ENCODE measurements at regions not wholly inside any gene's neighbourhood (a gene's known extent, or its start where the extent isn't known, plus 50 kb on each side); places are given as distances from the start of the nearest gene placed in this dataset.

DNA sequence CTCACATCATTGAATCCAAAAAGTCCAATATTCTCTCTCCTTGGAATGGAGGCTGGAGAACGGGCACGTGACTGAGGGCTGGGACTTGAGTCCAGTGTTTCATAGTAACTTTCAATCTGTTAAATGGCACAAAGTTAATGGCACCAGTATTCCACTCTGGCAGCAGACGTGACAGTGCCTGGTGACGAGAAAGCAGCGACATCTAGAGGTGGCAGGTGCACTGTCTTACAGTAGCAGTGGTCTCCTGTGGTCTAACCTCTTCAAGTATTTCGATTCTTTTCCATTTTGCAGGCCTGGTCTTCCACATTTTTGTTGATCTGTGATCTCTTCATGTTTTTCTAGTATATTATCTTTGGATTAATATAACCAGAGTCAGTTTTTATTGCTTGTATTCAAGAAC is 107.1 kb downstream of the OXSM start:
- DNase-seq (ENCODE audit: low read depth) = no peak
- TF ChIP-seq, protein P1, sequence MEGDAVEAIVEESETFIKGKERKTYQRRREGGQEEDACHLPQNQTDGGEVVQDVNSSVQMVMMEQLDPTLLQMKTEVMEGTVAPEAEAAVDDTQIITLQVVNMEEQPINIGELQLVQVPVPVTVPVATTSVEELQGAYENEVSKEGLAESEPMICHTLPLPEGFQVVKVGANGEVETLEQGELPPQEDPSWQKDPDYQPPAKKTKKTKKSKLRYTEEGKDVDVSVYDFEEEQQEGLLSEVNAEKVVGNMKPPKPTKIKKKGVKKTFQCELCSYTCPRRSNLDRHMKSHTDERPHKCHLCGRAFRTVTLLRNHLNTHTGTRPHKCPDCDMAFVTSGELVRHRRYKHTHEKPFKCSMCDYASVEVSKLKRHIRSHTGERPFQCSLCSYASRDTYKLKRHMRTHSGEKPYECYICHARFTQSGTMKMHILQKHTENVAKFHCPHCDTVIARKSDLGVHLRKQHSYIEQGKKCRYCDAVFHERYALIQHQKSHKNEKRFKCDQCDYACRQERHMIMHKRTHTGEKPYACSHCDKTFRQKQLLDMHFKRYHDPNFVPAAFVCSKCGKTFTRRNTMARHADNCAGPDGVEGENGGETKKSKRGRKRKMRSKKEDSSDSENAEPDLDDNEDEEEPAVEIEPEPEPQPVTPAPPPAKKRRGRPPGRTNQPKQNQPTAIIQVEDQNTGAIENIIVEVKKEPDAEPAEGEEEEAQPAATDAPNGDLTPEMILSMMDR (IDR thresholded peaks at IDR 0.05; ENCODE audit: insufficient read depth, low read length, severe bottlenecking) = peak; percentile 40
- no peak for FAIRE-seq

DNA sequence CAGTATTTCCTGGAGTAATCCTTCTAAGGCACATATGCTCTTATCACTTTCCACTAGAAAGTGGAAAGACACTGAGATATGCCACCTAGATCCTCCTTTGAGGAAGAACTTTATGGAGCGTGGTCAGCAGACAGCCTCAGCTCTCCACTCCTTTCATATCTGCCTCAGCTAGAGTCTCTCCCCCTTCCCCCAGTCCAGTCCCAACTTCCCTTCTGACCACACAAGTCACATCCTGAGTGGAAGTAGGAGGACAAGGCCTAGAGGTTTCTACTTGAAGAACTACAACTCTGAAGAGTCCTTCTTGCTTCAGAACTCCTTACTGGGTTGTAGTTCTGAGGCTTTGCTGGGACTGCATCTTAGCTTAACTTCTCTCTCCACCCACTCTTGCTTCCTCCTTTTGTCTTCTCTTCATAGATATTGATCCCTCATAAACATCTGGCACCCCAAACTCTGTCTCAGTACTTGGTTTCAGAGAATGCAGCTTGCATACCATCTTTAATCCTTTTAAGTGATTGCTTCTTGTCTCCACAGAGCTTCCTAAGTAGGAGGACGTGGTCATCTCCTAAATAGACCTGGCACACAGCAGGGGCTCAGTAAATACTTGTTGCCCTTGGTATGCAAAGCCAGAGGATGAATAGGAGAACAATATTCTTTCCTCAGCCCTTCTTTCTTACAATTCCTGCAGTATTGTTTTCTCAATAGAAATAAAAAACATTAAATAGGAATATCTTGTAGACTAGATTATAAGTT is 109.6 kb downstream of the OXSM start:
- TF ChIP-seq, protein P1 (IDR thresholded peaks at IDR 0.05; ENCODE audit: insufficient read depth, low read length, severe bottlenecking) = no peak
- DNase-seq (ENCODE audit: low read depth) = no peak
- no peak for FAIRE-seq
- Histone ChIP-seq H3K4me3 (ENCODE audit: low read depth, low read length) (no peak overlapping the region), H3K36me3 (ENCODE audit: control insufficient read depth, insufficient read depth, low read length) (no peaks in the 10 kb centered on the region), H3K27me3 (ENCODE audit: control insufficient read depth, insufficient read depth, low read length) (peaks cover 2% of the 10 kb centered on the region)

More for the DNA sequence above, 107.1 kb downstream of the OXSM start:
- no peaks in the 10 kb centered on the region for H3K36me3 ChIP-seq (ENCODE audit: control insufficient read depth, insufficient read depth, low read length)
- H3K4me3 ChIP-seq (ENCODE audit: low read depth, low read length) = no peak overlapping the region
- H3K27me3 ChIP-seq (ENCODE audit: control insufficient read depth, insufficient read depth, low read length) = no peaks in the 10 kb centered on the region

DNA sequence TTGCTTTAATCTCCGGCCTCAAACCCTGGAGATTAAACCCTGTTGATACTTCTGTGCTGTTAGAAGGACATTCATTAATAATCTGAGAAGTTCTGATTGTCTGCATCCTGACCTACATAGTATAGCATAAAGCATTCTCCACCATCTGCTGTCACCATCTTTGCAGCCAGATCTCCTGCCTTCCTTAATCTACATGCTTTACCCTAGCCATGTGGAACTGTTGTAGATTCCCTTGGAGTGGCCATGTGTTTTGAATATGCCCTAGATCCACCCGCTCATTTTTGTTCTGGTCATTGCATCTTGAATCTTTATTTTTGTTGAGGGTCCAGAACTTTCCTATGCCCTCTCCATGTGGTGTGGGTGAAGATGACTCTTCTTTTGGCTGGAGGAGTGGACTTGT is 110.3 kb downstream of the OXSM start:
- FAIRE-seq (no peak), DNase-seq (ENCODE audit: low read depth) (no peak)
- H3K27me3 ChIP-seq (ENCODE audit: control insufficient read depth, insufficient read depth, low read length) = peaks cover 2% of the 10 kb centered on the region
- no peaks in the 10 kb centered on the region for H3K36me3 ChIP-seq (ENCODE audit: control insufficient read depth, insufficient read depth, low read length)
- TF ChIP-seq, protein P1 (IDR thresholded peaks at IDR 0.05; ENCODE audit: insufficient read depth, low read length, severe bottlenecking) = no peak
- H3K4me3 ChIP-seq (ENCODE audit: low read depth, low read length) = no peak overlapping the region

DNA sequence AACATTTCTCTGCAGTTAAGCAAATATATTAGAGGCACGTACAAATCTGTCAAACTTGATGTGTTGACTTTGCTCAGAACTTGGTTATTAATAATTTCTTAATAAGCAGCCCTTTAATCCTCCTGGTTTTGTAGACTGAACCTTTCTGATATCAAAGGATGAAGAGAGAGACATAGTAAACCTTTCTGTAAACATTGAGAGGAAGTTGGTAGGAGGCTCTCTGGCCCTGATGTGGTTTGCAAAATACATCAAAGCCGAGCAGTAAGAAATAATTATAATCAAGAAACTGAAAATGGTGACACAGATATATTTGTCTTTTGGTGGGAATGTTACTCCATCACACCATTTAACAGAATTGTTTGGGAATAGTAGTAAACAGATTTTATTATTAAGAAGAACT is 111.9 kb downstream of the OXSM start:
- H3K36me3 ChIP-seq (ENCODE audit: control insufficient read depth, insufficient read depth, low read length) = no peaks in the 10 kb centered on the region
- FAIRE-seq (no peak), DNase-seq (ENCODE audit: low read depth) (no peak)
- peaks cover 2% of the 10 kb centered on the region for H3K27me3 ChIP-seq (ENCODE audit: control insufficient read depth, insufficient read depth, low read length)
- no peak overlapping the region for H3K4me3 ChIP-seq (ENCODE audit: low read depth, low read length)
- TF ChIP-seq, protein P1 (IDR thresholded peaks at IDR 0.05; ENCODE audit: insufficient read depth, low read length, severe bottlenecking) = no peak

DNA sequence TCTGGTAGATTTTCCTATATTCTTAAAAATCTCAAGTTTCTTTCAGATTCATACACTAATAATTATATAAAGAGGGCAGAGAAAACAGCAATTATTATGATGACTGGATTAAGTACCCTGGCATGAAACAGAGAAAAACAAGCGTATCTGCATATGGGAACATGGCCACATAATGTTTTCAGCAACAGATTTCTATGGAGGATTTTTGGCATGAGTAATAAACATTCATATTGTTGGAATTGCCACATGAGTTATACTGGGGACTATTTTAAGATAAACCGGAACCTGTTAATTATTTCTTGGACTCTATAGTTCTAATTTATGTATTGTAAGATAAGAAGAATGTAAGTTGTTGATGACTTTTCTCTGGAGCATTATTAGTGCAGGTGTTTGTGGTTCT is 112.7 kb downstream of the OXSM start:
- no peak for FAIRE-seq
- DNase-seq (ENCODE audit: low read depth) = no peak
- peaks cover 2% of the 10 kb centered on the region for H3K27me3 ChIP-seq (ENCODE audit: control insufficient read depth, insufficient read depth, low read length)
- H3K36me3 ChIP-seq (ENCODE audit: control insufficient read depth, insufficient read depth, low read length) = no peaks in the 10 kb centered on the region
- no peak overlapping the region for H3K4me3 ChIP-seq (ENCODE audit: low read depth, low read length)
- TF ChIP-seq, protein P1 (IDR thresholded peaks at IDR 0.05; ENCODE audit: insufficient read depth, low read length, severe bottlenecking) = no peak
